GM18873 (cell line): ENCODE measurements at regions not wholly inside any gene's neighbourhood (a gene's known extent, or its start where the extent isn't known, plus 50 kb on each side); places are given as distances from the start of the nearest gene placed in this dataset.
"Not testable (repeated sequence)": the region's sequence is repeated elsewhere in the genome, so short reads cannot be mapped to it uniquely, and the experiment has no call there.

Source experiments
- ATAC-seq: cut with Tn5 transposase; IDR thresholded peaks from one replicate; pipeline ENCODE4 v1.9.1; 2021; ENCODE audit warnings: mild to moderate bottlenecking, moderate library complexity, moderate number of reproducible peaks; ENCODE audit not compliant: unreplicated experiment, low FRiP score

DNA sequence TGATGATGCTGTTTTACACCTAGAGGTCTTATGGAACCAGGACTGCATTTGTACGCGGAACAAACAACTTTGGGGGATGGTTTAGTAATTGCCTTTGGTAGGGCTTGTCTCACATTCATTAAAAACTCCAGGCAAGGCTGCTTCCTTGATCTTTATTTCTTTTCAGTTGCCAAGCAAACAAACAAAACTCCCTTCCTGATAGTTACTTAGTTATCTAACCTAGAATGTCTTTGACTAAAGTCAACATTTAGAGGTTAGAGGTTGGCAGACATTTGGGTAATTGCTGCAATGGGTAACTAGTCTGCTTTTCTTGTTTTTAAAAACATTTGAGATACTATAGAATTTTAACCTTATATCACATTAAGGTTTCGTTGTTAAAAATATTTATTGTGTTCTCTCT lies 500.9 kb upstream of the PTBP2 start:
- ATAC-seq: no peak

- no peak for ATAC-seq
Measured at GRCh38 chr1:96222701-96223100, 498.9 kb upstream of the PTBP2 start.

DNA sequence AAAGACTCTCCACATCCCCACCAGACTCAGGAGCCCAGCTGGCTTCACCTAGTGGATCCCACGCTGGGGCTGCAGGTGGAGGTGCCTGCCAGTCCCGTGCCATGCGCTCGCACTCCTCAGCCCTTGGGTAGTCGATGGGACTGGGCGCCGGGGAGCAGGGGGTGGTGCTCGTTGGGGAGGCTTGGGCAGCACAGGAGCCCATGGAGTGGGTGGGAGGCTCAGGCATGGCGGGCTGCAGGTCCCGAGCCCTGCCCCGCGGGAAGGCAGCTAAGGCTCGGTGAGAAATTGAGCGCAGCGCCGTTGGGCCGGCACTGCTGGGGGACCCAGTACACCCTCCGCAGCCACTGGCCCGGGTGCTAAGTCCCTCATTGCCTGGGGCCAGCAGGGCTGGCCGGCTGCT lies 497.4 kb upstream of the PTBP2 start:
- ATAC-seq: not testable (repeated sequence)

DNA sequence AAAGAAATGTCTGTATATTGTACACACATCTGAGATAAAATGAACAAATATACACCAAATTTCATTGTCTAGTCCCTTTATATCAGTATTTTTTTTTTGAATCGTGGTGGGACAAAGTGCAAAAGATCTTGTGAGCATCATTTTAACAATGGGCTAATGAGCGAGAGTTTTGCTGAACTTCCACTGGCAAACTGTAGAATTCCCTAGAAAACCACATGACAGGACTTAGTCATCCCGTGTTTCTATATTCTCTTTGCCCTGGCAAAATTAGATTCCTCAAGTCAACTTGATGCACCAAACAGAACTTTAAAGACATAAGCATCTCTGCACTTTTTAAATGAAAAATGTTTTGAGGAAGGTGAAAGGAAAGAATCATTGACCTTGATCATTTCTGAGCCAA lies 488.2 kb upstream of the PTBP2 start:
- ATAC-seq: no peak

DNA sequence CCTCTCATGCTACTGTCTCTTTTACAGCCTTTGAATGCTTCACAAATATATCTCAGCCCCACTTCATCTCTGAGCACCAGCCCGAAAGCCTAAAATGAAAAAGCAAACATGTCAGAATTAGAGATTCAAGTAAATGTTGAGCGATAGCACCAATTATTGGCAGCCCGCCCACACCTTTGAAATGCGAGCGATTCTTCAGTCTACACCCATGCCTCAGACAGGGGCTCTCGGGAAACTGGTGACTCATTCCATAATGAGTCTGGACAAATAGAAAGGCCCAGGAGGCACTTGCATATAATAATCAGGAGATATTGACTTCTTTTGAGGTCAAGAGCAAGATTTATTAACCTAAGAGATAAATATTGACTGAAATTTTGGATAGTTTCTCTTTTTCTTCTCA lies 487.3 kb upstream of the PTBP2 start:
- no peak for ATAC-seq

GRCh38 chr1:96236156-96236739 lies 485.3 kb upstream of the PTBP2 start:
- no peak for ATAC-seq

- no peak for ATAC-seq
Measured at GRCh38 chr1:96238426-96238825, 483.2 kb upstream of the PTBP2 start.

DNA sequence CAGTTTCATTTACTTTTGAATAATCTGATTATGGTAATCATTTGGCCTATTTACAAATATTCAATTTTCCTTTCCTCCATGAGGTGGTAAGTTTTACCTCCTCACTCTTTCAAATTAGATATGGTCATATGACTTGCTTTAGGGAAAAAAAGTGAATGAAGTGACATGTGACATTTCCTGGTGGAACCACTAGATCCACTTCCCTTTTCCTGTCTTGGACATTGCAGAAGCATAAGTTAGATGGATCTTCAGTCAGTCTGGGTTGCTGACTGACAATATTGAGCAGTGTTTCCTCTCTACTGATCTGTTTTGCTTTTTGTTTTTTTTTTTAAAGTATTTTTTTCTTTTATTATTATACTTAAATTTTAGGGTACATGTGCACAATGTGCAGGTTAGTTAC lies 481.1 kb upstream of the PTBP2 start:
- ATAC-seq: no peak

DNA sequence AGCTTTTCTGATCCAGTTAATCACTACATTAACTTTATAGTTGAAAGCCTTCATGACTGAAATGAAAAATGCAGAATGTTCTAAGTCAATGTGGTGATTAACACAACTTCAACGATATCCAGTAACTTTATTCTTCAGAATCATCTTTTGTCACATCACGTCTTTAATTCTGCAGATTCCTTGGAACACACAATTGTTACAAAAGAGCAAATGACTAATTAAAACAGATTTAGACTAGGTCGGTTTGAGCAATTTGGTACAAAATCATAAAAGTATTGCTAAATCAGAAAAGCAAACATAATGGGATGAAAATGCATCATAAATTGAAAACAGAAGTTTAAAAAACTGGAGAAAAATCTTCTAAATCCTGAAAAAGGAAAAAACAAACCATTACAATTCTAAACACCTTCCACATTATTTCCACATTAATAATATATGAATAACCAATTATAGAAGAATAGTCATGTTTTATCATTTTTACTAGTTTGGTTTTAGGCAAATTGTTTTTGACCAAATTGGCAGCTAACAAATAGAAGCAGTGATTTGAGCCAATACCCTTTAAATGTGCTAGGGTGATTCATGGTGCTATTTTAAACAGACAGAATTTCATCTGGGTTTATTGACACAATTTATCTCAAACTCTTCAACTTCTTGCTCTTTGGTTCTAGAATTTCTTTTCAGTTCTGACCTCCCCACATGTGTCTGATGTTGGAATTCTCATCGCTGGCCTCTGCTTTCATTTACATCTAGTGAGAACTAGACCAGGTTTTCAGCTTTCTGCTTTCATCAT lies 468.1 kb upstream of the PTBP2 start:
- ATAC-seq: no peak

GRCh38 chr1:96256130-96256790 lies 465.3 kb upstream of the PTBP2 start:
- no peak for ATAC-seq

- ATAC-seq: no peak
Measured at GRCh38 chr1:96259399-96259798, 462.2 kb upstream of the PTBP2 start.

GRCh38 chr1:96281491-96281890 lies 440.1 kb upstream of the PTBP2 start:
- no peak for ATAC-seq

DNA sequence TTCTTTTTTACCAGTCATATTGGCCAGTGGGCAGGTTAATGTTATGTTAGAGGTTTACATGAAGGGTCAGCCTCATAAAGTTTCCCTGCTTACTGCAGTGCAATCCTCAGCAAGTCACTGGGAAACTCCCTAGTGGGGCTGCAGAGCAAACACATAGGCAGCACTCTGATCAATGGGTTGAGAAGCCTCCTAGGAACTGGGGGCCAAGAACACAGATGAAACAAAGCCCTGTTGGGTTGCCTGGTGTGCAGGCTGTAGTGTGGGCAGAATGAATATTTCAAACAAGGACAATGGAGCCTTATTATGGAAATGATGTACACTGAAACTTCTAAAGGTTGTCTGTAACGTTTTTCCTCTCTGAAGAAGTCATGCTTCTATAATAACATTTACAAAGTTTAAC lies 431.6 kb upstream of the PTBP2 start:
- ATAC-seq: no peak

DNA sequence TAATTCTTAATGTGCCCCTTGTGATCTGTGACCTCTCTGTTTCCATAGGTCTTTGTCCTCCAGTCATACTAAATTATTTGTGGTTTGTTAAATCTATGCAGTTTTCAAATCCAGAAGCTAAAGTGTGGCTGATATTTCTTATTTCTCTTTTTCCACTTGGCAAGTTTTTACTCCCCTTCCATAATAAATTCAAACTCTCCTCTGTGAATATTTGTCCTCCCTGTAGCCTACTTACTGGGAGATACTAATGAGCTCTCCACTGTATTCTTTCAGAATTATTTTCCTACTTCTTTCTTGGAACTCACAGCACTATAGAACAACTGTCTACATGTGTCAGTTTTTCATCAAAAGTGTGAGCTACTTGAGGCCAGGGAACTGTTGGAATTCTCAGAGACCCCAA lies 430.8 kb upstream of the PTBP2 start:
- ATAC-seq: no peak

DNA sequence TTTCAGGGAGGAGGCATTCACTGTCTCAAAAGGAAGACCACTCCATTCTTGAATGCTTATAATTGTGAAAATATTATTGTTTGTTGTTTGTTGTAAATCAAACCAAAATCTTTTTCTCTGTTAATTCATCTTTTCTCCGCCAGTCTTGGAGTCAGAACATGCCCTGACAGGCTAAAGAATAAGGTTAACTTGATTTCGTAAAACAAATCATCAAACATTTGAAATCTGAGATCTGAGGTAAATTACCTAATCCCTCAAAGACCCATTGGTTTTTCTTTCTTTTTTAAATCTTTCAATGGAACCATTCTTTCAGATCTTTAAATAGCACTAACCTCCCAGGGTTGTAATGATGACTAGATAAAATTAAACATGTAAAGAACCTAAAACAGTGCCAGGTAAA lies 430.1 kb upstream of the PTBP2 start:
- ATAC-seq: no peak

DNA sequence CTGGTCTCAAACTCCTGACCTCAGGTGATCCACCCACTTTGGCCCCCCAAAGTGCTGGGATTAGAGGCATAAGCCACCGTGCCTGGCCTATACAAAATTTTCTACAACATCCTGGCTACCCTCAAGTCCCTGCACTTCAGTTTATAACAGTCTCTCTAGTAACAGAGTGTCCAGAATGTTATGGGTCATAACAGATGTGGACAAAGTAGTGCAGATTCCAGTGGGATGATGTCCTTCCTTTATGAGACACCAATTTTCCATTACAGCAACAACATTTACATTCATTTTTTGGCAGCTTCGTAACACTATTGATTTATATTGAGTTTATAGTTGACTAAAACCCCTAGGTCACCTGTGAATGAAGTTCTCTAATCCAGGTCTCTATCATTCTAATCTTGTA lies 429.4 kb upstream of the PTBP2 start:
- no peak for ATAC-seq

DNA sequence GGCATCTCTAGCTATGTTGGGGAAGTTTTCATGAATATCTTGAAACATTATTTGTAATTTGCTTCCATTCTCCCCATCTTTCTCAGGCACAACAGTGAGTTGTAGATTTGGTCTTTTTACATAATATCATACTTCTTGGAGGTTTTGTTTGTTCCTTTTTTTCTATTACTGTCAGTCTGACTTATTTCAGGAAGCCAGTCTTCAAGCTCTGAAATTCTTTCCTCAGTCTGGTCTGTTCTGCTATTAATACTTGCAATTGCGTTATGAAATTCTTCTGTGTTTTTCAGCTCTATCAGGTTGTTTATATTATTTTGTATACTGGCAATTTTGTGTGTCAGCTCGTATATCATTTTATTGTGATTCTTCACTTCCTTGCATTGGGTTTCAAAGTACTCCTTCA lies 424.6 kb upstream of the PTBP2 start:
- ATAC-seq: no peak

DNA sequence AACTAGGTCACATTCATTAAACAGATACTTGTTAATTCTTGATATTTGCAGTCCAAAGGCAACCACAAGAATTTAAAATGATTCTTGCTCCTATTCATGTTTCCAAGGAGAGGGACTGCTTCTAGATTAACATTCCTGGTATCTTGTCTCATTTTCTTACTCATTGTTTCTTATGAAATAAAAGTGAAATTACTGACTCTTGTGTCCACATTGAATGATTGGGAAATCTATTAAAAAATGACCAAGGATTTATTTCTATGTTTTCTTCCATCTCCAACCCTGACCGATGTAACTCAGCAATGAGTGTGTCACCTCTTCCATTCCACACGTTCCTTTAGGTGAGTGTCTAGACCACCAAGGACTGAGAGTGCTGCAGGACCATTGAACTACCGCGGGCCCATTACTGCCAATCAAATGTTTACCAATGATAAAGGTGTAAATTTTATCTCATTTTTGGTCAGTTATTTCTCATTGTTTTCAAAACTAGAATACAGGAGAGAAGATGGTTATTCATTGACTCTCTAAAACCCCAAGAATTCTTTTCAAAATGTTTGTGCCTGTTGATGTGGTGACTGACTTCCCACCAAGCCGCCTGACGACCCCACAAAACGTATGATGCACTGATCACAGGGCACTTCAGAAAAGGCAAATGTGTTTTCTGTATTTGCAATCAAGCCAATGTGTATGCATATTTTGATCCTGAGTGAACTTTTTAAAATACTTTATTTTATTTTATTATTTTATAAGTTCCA lies 414.6 kb upstream of the PTBP2 start:
- ATAC-seq: no peak

DNA sequence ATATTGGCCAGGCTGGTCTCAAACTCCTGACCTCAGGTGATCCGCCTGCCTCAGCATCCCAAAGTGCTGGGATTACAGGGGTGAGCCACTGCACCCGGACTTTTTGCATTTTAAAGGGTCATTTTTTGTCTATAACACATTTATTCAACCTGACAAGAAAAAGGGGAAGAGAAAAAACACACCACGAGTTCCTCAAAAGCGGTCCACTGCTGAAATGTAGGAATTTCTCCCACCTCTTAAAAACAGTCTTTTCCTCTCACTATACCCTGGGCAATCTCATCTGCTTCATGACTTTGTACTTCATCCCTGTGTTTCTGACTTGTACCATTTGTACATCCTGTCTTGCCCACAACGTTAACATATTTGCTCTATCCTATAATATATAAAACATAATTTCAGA lies 413.3 kb upstream of the PTBP2 start:
- no peak for ATAC-seq

DNA sequence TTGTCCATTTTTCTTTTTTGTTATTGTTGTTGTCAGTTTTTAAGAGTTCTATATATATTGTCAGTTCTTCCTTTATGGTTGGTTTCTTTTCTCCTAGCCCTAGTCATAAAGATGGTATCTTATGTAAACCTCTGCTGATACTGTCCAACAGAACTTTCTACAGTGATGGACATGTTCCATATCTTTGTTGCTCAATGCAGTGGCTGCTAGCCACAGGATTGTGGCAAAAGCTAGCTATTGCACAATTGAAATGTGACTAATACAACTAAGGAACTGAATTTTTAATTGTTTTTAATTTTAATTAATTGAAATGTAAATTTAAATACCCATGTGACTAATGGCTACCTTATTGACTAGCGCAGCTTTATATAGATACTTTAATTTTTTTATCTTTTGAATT lies 411.8 kb upstream of the PTBP2 start:
- no peak for ATAC-seq

GRCh38 chr1:96313216-96313615 lies 408.4 kb upstream of the PTBP2 start:
- ATAC-seq: no peak
